ENCODE measurements at regions not wholly inside any gene's neighbourhood (a gene's known extent, or its start where the extent isn't known, plus 50 kb on each side); places are given as distances from the start of the nearest gene placed in this dataset.

DNA sequence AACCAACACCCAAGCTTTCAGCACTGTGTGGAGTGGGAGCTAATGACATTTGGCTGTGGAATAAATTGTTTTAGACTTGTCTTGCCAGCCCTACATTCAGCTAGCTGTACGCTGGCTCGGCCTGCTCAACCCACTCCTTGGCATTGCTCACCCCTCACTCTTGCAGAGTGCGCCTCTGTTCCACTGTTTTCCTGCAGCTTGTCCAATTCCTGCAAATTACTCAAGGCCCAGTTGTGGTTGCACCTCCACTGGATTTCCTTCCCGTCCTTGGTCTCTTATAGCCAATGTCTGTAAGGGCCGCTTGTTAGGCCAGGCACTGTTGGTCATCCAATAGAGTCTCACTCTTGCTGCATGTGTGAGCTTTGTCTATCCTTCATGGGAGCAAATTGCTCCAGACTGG is 55.5 kb upstream of the ADRA1D start:
- no peaks in the 10 kb centered on the region for H3K9me3 ChIP-seq
- TF ChIP-seq, protein P1, sequence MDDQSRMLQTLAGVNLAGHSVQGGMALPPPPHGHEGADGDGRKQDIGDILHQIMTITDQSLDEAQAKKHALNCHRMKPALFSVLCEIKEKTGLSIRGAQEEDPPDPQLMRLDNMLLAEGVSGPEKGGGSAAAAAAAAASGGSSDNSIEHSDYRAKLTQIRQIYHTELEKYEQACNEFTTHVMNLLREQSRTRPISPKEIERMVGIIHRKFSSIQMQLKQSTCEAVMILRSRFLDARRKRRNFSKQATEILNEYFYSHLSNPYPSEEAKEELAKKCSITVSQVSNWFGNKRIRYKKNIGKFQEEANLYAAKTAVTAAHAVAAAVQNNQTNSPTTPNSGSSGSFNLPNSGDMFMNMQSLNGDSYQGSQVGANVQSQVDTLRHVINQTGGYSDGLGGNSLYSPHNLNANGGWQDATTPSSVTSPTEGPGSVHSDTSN (IDR thresholded peaks at IDR 0.05), result no peak
- TF ChIP-seq FOSL2 (IDR thresholded peaks at IDR 0.05; ENCODE audit: borderline replicate concordance, low read depth) (no peak), YY1 (IDR thresholded peaks at IDR 0.05; ENCODE audit: low read depth) (no peak), EP300 (IDR thresholded peaks at IDR 0.05; ENCODE audit: borderline replicate concordance in 1 of 2, low read depth in 1 of 2, low read length in 1 of 2) (no peak), NRF1 (IDR thresholded peaks at IDR 0.05; ENCODE audit: low read depth, low read length) (no peak), MXI1 (IDR thresholded peaks at IDR 0.05; ENCODE audit: low read depth, low read length) (no peak), RCOR1 (IDR thresholded peaks at IDR 0.05; ENCODE audit: low read length) (no peak), ELF1 (IDR thresholded peaks at IDR 0.05) (no peak), RAD21 (IDR thresholded peaks at IDR 0.05; ENCODE audit: low read length) (no peak), CHD2 (IDR thresholded peaks at IDR 0.05; ENCODE audit: low read length, partially characterized antibody) (no peak), SMC3 (IDR thresholded peaks at IDR 0.05; ENCODE audit: low read depth, low read length) (no peak), MEF2A (IDR thresholded peaks at IDR 0.05; ENCODE audit: borderline replicate concordance, low read depth) (no peak), RFX5 (IDR thresholded peaks at IDR 0.05; ENCODE audit: low read length) (no peak), EZH2phosphoT487 (IDR thresholded peaks at IDR 0.05; ENCODE audit: borderline replicate concordance, low read depth) (no peak), USF2 (IDR thresholded peaks at IDR 0.05; ENCODE audit: borderline replicate concordance, low read depth, low read length) (no peak), NFIC (IDR thresholded peaks at IDR 0.05; ENCODE audit: borderline replicate concordance) (no peak), JUND (IDR thresholded peaks at IDR 0.05) (no peak), ZBTB33 (IDR thresholded peaks at IDR 0.05; ENCODE audit: borderline replicate concordance, low read depth) (no peak)
- TF ChIP-seq, protein P2, sequence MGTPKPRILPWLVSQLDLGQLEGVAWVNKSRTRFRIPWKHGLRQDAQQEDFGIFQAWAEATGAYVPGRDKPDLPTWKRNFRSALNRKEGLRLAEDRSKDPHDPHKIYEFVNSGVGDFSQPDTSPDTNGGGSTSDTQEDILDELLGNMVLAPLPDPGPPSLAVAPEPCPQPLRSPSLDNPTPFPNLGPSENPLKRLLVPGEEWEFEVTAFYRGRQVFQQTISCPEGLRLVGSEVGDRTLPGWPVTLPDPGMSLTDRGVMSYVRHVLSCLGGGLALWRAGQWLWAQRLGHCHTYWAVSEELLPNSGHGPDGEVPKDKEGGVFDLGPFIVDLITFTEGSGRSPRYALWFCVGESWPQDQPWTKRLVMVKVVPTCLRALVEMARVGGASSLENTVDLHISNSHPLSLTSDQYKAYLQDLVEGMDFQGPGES (IDR thresholded peaks at IDR 0.05; ENCODE audit: low read depth, low read length), result no peak
- TF ChIP-seq, protein P3, sequence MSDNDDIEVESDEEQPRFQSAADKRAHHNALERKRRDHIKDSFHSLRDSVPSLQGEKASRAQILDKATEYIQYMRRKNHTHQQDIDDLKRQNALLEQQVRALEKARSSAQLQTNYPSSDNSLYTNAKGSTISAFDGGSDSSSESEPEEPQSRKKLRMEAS (IDR thresholded peaks at IDR 0.05; ENCODE audit: low read depth), result no peak
- H3F3A ChIP-seq (replicated peaks; ENCODE audit: insufficient read depth), result no peaks in the 10 kb centered on the region
- DNase-seq, result no peak
- H3K4me1 ChIP-seq (ENCODE audit: control insufficient read depth in 1 of 2, insufficient read depth in 2 of 2, low read depth in 1 of 2, low read length in 1 of 2), result no peaks in the 10 kb centered on the region
- no peaks in the 10 kb centered on the region for H3K36me3 ChIP-seq (replicated peaks in 1 of 2; ENCODE audit: control insufficient read depth in 1 of 2, insufficient read depth in 2 of 2, low read length in 1 of 2)
- no peaks in the 10 kb centered on the region for H3K9me2 ChIP-seq
- H2AFZ ChIP-seq (ENCODE audit: low read depth), result no peak overlapping the region
- H3K27me3 ChIP-seq (ENCODE audit: insufficient read depth), result no peaks in the 10 kb centered on the region
- WGBS (ENCODE audit: low lambda C conversion rate), result 51% methylated on average over 5 of the region's 5 CpGs
- H4K20me1 ChIP-seq (ENCODE audit: insufficient read depth), result no peaks in the 10 kb centered on the region
- no peak overlapping the region for H3K9ac ChIP-seq
- H3K4me2 ChIP-seq, result no peak overlapping the region
- ChIA-PET POLR2A (no interaction called here), CTCF (no interaction called here)
- no peaks in the 10 kb centered on the region for H3K79me2 ChIP-seq (ENCODE audit: insufficient read depth)
- no peak overlapping the region for H3K4me3 ChIP-seq (ENCODE audit: low read depth in 2 of 2, low read length in 1 of 2)
- no peak overlapping the region for H3K27ac ChIP-seq (ENCODE audit: low read depth in 2 of 2, low read length in 1 of 2)

Measured in SK-N-SH (cell line).